Loucy (cell line): ENCODE measurements at regions not wholly inside any gene's neighbourhood (a gene's known extent, or its start where the extent isn't known, plus 50 kb on each side); places are given as distances from the start of the nearest gene placed in this dataset.

ENCODE experiments used
- EZH2phosphoT487 ChIP-seq: fragments of 200-600 bp; IDR thresholded peaks from 2 replicates; pipeline ENCODE4 v1.6.1; 2018; ENCODE audit warnings: antibody characterized with exemption, mild to moderate bottlenecking, moderate library complexity, borderline replicate concordance
- TF ChIP-seq, protein P1 (sequence below): fragments of 200-600 bp; sonication (generic); conservative IDR thresholded peaks from 2 replicates; pipeline ENCODE4 v1.5.1; 2014; ENCODE audit warnings: mild to moderate bottlenecking, antibody characterized with exemption, low read length

DNA sequence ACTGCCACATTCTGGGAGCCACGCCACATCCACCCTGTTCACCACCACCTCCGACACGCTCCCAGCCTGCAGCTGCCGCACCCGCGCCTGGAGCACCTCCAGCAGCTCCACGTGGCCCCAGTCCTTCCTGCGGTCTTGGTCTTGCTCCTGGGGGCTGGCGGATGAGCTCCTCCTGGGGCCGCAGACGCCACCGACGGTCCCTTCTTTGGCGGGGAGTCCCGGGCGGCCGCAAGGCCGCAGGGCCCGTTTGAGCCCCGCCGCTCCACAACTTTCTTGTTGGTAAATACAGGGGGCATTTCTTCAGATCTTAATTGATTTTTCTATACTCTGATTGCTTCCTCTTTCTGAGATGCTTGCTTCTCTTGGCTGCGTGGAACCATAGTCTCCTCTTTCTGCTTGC, 75.3 kb upstream of the MED13 start:
- TF ChIP-seq, protein P1, sequence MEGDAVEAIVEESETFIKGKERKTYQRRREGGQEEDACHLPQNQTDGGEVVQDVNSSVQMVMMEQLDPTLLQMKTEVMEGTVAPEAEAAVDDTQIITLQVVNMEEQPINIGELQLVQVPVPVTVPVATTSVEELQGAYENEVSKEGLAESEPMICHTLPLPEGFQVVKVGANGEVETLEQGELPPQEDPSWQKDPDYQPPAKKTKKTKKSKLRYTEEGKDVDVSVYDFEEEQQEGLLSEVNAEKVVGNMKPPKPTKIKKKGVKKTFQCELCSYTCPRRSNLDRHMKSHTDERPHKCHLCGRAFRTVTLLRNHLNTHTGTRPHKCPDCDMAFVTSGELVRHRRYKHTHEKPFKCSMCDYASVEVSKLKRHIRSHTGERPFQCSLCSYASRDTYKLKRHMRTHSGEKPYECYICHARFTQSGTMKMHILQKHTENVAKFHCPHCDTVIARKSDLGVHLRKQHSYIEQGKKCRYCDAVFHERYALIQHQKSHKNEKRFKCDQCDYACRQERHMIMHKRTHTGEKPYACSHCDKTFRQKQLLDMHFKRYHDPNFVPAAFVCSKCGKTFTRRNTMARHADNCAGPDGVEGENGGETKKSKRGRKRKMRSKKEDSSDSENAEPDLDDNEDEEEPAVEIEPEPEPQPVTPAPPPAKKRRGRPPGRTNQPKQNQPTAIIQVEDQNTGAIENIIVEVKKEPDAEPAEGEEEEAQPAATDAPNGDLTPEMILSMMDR = no peak
- no peak for TF ChIP-seq EZH2phosphoT487
